Right lobe of liver (tissue), 6 donors: ENCODE measurements at regions not wholly inside any gene's neighbourhood (a gene's known extent, or its start where the extent isn't known, plus 50 kb on each side); places are given as distances from the start of the nearest gene placed in this dataset.

Experiments used
- ATAC-seq, 4 donors: fragments of 200-7000 bp; cut with Tn5 transposase; one replicate each; pipeline ENCODE4 v1.9.1; 2020; ENCODE audit warnings: mild to moderate bottlenecking in 4 of 4, moderate library complexity in 4 of 4
- DNase-seq, 3 donors: peaks; one replicate each; pipeline ENCODE4 v3.0.0-alpha.2; 2020
- H3K27ac ChIP-seq, 3 donors: fragments of 200-600 bp; one replicate each; pipeline ENCODE4 v1.8.0; 2022
- H3K27me3 ChIP-seq, 2 donors: fragments of 200-600 bp; one replicate each; pipeline ENCODE4 v1.8.0; 2022
- H3K36me3 ChIP-seq, 4 donors: fragments of 200-600 bp; sonication (generic) in 1 of 4; one replicate each; pipeline versions ENCODE4 v1.5.1 to v1.8.0; 2017 to 2022; ENCODE audit warnings: control low read depth in 1 of 4
- H3K4me1 ChIP-seq, 4 donors: fragments of 200-600 bp; sonication (generic) in 1 of 4; one replicate each; pipeline versions ENCODE4 v1.5.1 to v1.8.0; 2017 to 2022; ENCODE audit warnings: control low read depth in 1 of 4
- H3K4me3 ChIP-seq, 3 donors: fragments of 200-600 bp; one replicate each; pipeline ENCODE4 v1.8.0; 2022
- H3K9me3 ChIP-seq, 4 donors: fragments of 200-600 bp; sonication (generic) in 1 of 4; one replicate each; pipeline versions ENCODE4 v1.5.1 to v1.8.0; 2017 to 2022; ENCODE audit warnings: control low read depth in 1 of 4
- CTCF ChIP-seq, 4 donors: fragments of 200-600 bp in 3 of 4; fragments of 450-650 bp in 1 of 4; IDR thresholded peaks; one replicate each; pipeline versions ENCODE4 v1.5.1 to v1.8.0; 2016 to 2022; ENCODE audit warnings: antibody characterized with exemption in 4 of 4, mild to moderate bottlenecking in 2 of 4
- POLR2A ChIP-seq: fragments of 450-650 bp; IDR thresholded peaks from one replicate; pipeline ENCODE4 v1.6.1; 2017; ENCODE audit warnings: antibody characterized with exemption, mild to moderate bottlenecking
- WGBS: methylation state at CpG from one replicate; pipeline ENCODE4 v1.1.6; 2018; ENCODE audit warnings: low coverage, low lambda C conversion rate; ENCODE audit not compliant: insufficient coverage; ENCODE audit errors: missing lambda C conversion rate; 5-methylcytosine and 5-hydroxymethylcytosine counted together
- intact Hi-C, 2 donors: fragments of 100-400 bp; cut with DNase I; formaldehyde crosslinking; loops; one replicate each; pipeline versions ENCODE4 v1.11.2 to v1.14.1; 2022
- donor health status: DM: no; HTN: yes; CAD: no.
- donor health status: DM: no; HTN: no; CAD: no.
- donor health status: DM: no; HTN: no; CAD: no.
- donor health status: DM: no; HTN: yes; CAD: no.
- donor health status: DM: no; HTN: yes; CAD: no.

DNA sequence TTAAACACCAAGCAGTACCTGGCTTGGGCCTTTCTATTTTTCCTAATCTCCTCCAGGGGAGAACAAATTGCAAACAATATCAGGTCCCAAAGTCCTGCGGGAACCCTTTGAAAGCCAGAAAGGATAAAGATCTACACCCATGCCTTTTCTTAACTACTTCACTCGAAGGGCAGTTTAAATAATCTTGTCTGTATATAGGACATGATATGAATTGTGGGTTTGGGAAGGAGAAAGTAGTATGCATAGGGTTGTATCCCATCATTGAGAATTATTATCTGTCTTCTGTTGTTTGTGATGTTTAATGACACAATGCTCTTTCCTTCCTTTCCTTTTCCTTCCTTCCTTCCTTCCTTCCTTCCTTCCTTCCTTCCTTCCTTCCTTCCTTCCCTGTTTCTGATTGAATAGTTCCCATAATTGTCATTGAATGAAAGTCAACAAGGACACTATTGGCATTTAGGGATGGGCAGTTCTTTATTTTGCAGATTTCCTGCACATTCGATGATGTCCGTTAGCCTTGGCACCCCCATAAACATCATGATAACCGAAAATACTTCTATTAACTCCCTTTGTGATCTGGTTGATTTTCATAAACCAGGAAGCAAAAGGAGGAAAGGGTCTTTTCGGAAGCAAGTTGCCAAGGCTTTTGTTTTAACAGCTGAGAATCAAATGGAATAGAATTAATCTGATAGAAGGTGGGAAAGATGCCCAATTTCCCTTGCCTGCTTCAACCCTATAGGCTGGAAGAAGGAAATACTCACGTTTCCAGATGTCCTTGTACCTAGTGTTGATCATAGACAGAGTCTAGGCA lies 141.3 kb downstream of the ATG4C start:
- ATAC-seq, result no peak

GRCh38 chr1:62926681-62927252 lies 142.8 kb downstream of the ATG4C start:
- H3K36me3 ChIP-seq, result no peaks in the 10 kb centered on the region
- no peak for ATAC-seq
- no peaks in the 10 kb centered on the region for H3K9me3 ChIP-seq
- WGBS, result 74% methylated on average over 3 of the region's 4 CpGs
- H3K27ac ChIP-seq, result no peak overlapping the region
- TF ChIP-seq CTCF (IDR thresholded peaks at IDR 0.05) (no peak), POLR2A (no peak)
- H3K4me1 ChIP-seq, result no peaks in the 10 kb centered on the region
- no peaks in the 10 kb centered on the region for H3K27me3 ChIP-seq
- no peak for DNase-seq
- intact Hi-C loops, result no loop called here
- no peak overlapping the region for H3K4me3 ChIP-seq

More for the DNA sequence above, 141.3 kb downstream of the ATG4C start:
- intact Hi-C loops, result no loop called here
- Histone ChIP-seq H3K4me1 (no peaks in the 10 kb centered on the region), H3K27me3 (no peaks in the 10 kb centered on the region), H3K27ac (no peak overlapping the region), H3K4me3 (no peak overlapping the region), H3K36me3 (no peaks in the 10 kb centered on the region), H3K9me3 (no peaks in the 10 kb centered on the region)
- TF ChIP-seq POLR2A, result no peak
- TF ChIP-seq CTCF (IDR thresholded peaks at IDR 0.05), result no peak
- 58% methylated on average over 7 of the region's 7 CpGs for WGBS
- no peak for DNase-seq

DNA sequence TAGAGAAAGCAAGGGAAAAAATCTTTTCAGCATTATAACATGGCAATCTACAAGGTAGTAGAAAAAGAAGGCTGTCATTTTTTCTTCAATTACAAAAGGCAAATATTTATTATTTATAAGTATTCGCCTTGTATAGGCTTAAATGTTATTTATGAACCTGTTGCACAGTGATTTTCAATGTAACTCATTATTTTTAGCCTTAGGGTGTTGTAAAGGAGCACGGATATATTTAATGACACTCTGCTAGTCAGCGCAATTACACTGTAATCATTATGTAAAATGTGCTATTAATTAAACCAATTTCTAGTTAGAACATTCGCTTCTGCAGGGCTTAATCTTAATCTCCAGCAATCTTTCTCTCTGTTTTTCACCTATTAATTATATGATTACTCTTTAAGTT lies 145.0 kb downstream of the ATG4C start:
- H3K9me3 ChIP-seq, result no peaks in the 10 kb centered on the region
- no peak for TF ChIP-seq CTCF (IDR thresholded peaks at IDR 0.05)
- no peak for TF ChIP-seq POLR2A
- WGBS, result 83% methylated on average over 4 of the region's 4 CpGs
- H3K4me1 ChIP-seq, result no peaks in the 10 kb centered on the region
- DNase-seq, result no peak
- no peaks in the 10 kb centered on the region for H3K27me3 ChIP-seq
- intact Hi-C loops, result no loop called here
- no peak overlapping the region for H3K4me3 ChIP-seq
- no peaks in the 10 kb centered on the region for H3K36me3 ChIP-seq
- no peak for ATAC-seq
- no peak overlapping the region for H3K27ac ChIP-seq

DNA sequence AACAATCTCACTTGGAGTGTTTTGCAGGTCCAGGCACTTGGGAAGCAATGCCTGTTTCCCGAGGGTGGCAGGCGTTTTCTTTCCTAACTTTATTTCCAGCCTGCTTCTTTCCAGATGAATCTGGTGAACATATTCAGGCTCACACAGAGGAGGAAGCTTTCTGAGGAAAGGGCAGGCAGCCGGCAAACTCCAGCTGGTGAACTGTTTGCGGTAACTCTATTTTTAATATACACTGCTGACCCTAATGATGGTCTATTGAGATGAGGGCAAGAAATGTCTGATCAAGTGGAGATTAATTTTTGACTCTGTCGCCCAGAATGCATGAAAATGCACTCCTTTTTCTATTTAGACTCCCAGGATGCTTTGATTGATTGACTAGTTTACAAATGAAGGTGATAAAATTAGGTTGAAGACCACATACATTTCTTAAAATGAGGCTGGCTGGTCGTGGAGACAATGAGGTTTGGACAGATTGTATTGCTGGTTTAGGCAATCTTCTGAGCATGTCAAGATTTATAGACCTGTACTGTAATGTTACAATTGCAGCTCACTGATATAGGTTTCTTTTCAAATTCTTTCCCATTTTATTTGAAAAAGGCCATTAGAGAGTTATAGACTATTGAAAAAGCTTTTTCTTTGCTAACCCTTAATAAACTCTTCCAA lies 153.8 kb downstream of the ATG4C start:
- no peak for ATAC-seq
- Histone ChIP-seq H3K27me3 (no peaks in the 10 kb centered on the region), H3K27ac (no peak overlapping the region), H3K9me3 (no peaks in the 10 kb centered on the region), H3K36me3 (no peaks in the 10 kb centered on the region), H3K4me1 (no peaks in the 10 kb centered on the region), H3K4me3 (no peak overlapping the region)
- intact Hi-C loops, result no loop called here
- TF ChIP-seq CTCF (IDR thresholded peaks at IDR 0.05) (no peak), POLR2A (no peak)
- DNase-seq, result no peak
- 71% methylated on average over 6 of the region's 6 CpGs for WGBS
